Bronchial epithelial cell (primary cell): ENCODE measurements at regions not wholly inside any gene's neighbourhood (a gene's known extent, or its start where the extent isn't known, plus 50 kb on each side); places are given as distances from the start of the nearest gene placed in this dataset.

Experiments
- DNase-seq: peaks from one replicate; pipeline ENCODE4 v3.0.0-alpha.2; 2010; ENCODE audit warnings: low read depth
- FAIRE-seq: peaks from 2 replicates; lab custom pipeline; 2011; peaks lifted over from hg19 to GRCh38; lab: Jason Lieb, UNC
- H3K27me3 ChIP-seq: 2 replicates; pipeline ENCODE4 v1.5.1; 2011; ENCODE audit warnings: low read length; ENCODE audit not compliant: control insufficient read depth, insufficient read depth
- H3K36me3 ChIP-seq: 2 replicates; pipeline ENCODE4 v1.5.1; 2011; ENCODE audit warnings: low read length; ENCODE audit not compliant: control insufficient read depth, insufficient read depth
- H3K4me3 ChIP-seq: 2 replicates; pipeline ENCODE4 v1.5.1; 2011; ENCODE audit warnings: mild to moderate bottlenecking, low read depth, low read length, control low read depth
- TF ChIP-seq, protein P1 (sequence below): IDR thresholded peaks from 2 replicates; pipeline ENCODE4 v1.5.1; 2011; ENCODE audit warnings: mild to moderate bottlenecking, moderate library complexity, low read length, control low read depth, inconsistent platforms; ENCODE audit not compliant: insufficient read depth, severe bottlenecking

- no peak for DNase-seq
- TF ChIP-seq, protein P1, sequence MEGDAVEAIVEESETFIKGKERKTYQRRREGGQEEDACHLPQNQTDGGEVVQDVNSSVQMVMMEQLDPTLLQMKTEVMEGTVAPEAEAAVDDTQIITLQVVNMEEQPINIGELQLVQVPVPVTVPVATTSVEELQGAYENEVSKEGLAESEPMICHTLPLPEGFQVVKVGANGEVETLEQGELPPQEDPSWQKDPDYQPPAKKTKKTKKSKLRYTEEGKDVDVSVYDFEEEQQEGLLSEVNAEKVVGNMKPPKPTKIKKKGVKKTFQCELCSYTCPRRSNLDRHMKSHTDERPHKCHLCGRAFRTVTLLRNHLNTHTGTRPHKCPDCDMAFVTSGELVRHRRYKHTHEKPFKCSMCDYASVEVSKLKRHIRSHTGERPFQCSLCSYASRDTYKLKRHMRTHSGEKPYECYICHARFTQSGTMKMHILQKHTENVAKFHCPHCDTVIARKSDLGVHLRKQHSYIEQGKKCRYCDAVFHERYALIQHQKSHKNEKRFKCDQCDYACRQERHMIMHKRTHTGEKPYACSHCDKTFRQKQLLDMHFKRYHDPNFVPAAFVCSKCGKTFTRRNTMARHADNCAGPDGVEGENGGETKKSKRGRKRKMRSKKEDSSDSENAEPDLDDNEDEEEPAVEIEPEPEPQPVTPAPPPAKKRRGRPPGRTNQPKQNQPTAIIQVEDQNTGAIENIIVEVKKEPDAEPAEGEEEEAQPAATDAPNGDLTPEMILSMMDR = no peak
- FAIRE-seq = peak; percentile 98
- Histone ChIP-seq H3K27me3 (no peaks in the 10 kb centered on the region), H3K4me3 (no peak overlapping the region), H3K36me3 (no peaks in the 10 kb centered on the region)
These were observed 491.5 kb downstream of the IRX1 start for GRCh38 chr5:4087110-4087509.

GRCh38 chr5:4089087-4089486 is 493.5 kb downstream of the IRX1 start:
- Histone ChIP-seq H3K36me3 (no peaks in the 10 kb centered on the region), H3K4me3 (no peak overlapping the region), H3K27me3 (no peaks in the 10 kb centered on the region)
- FAIRE-seq (no peak), DNase-seq (no peak)
- TF ChIP-seq, protein P1 = no peak

- FAIRE-seq = no peak
- no peak for DNase-seq
- H3K27me3 ChIP-seq = no peaks in the 10 kb centered on the region
- no peaks in the 10 kb centered on the region for H3K36me3 ChIP-seq
- no peak overlapping the region for H3K4me3 ChIP-seq
- TF ChIP-seq, protein P1 = no peak
These were observed 497.6 kb downstream of the IRX1 start for GRCh38 chr5:4093236-4093635.

DNA sequence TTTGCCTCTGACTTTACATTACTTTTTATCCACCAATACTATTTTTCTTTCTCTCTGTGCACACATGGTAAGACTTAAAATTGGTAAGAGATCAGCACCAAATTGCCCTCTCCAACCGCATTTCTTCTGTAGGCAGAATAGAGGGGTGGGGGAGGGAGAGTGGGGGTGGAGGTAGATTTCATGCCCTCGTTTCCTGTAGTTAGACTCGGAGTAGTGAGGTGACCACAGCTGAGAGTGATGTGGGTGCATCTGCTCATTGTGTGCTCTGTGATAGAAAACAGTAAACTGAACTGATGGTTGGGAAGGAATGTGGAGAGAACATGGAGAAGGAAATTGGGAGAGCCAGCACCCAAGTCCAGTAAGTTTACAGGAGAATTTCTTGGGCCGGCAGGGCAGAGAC is 498.3 kb downstream of the IRX1 start:
- no peak for FAIRE-seq
- no peaks in the 10 kb centered on the region for H3K27me3 ChIP-seq

GRCh38 chr5:4095918-4096630 is 500.4 kb downstream of the IRX1 start:
- TF ChIP-seq, protein P1 = no peak
- H3K36me3 ChIP-seq = no peaks in the 10 kb centered on the region
- DNase-seq (no peak), FAIRE-seq (no peak)
- H3K4me3 ChIP-seq = no peak overlapping the region
- H3K27me3 ChIP-seq = no peaks in the 10 kb centered on the region

More for the DNA sequence above, 498.3 kb downstream of the IRX1 start:
- H3K36me3 ChIP-seq = no peaks in the 10 kb centered on the region
- DNase-seq = no peak
- no peak overlapping the region for H3K4me3 ChIP-seq
- TF ChIP-seq, protein P1 = no peak

- TF ChIP-seq, protein P1 = no peak
- Histone ChIP-seq H3K4me3 (no peak overlapping the region), H3K27me3 (no peaks in the 10 kb centered on the region), H3K36me3 (no peaks in the 10 kb centered on the region)
- DNase-seq (no peak), FAIRE-seq (no peak)
These were observed 501.6 kb downstream of the IRX1 start for GRCh38 chr5:4097199-4097598.
